ENCODE measurements at regions not wholly inside any gene's neighbourhood (a gene's known extent, or its start where the extent isn't known, plus 50 kb on each side); places are given as distances from the start of the nearest gene placed in this dataset.

DNA sequence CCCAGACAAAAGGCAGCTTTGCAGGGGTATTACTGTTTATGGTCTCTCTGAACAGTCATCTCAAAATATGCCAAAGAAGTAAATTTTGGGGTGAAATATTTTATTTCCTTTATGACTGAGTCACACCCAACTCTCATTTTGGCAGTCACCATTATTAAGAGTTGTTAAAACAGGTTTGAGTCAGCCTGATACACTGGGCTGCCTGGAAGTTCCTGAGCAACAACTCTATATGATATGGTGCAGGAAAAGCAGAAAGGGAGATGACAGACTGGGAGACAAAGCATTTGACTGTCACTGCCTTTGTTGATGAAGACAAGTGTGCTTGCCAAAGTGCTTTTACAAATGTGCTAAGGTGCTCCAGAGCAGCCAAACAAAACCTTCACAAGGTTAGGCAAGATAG lies 1263.5 kb downstream of the PCDH7 start:
- DNase-seq = no peak
- Mint-ChIP-seq H3K4me1 (no peaks in the 10 kb centered on the region), H3K36me3 (ENCODE audit: low read depth) (no peaks in the 10 kb centered on the region), H3K4me3 (no peak overlapping the region), H3K27me3 (no peaks in the 10 kb centered on the region), H3K27ac (no peak overlapping the region)
- H3K9me3 ChIP-seq (ENCODE audit: control insufficient read depth, low read length, poor library complexity, severe bottlenecking) = no peaks in the 10 kb centered on the region
- no peak for ATAC-seq

DNA sequence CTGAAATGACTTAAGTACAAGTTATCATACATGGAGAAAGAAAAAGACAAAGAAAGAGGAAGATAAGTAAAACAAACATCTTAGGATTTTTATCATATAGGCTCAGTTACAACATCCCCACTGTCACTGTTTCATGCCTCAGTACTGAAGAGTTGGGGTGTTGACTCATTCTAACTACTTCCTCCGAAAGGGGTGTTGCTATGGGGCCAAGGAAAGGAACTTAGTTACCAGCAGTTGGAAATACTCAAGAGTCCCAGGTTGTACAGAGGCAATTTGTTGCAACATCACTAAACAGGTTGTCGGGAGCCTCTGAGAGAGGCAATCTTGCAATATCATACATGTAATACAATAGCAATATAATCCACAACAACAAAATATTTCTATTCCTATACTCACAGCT lies 1264.7 kb downstream of the PCDH7 start:
- DNase-seq (no peak), ATAC-seq (no peak)
- Mint-ChIP-seq H3K4me3 (no peak overlapping the region), H3K27ac (no peak overlapping the region), H3K36me3 (ENCODE audit: low read depth) (no peaks in the 10 kb centered on the region), H3K4me1 (no peaks in the 10 kb centered on the region), H3K27me3 (no peaks in the 10 kb centered on the region)
- peaks cover 4% of the 10 kb centered on the region for H3K9me3 ChIP-seq (ENCODE audit: control insufficient read depth, low read length, poor library complexity, severe bottlenecking)

DNA sequence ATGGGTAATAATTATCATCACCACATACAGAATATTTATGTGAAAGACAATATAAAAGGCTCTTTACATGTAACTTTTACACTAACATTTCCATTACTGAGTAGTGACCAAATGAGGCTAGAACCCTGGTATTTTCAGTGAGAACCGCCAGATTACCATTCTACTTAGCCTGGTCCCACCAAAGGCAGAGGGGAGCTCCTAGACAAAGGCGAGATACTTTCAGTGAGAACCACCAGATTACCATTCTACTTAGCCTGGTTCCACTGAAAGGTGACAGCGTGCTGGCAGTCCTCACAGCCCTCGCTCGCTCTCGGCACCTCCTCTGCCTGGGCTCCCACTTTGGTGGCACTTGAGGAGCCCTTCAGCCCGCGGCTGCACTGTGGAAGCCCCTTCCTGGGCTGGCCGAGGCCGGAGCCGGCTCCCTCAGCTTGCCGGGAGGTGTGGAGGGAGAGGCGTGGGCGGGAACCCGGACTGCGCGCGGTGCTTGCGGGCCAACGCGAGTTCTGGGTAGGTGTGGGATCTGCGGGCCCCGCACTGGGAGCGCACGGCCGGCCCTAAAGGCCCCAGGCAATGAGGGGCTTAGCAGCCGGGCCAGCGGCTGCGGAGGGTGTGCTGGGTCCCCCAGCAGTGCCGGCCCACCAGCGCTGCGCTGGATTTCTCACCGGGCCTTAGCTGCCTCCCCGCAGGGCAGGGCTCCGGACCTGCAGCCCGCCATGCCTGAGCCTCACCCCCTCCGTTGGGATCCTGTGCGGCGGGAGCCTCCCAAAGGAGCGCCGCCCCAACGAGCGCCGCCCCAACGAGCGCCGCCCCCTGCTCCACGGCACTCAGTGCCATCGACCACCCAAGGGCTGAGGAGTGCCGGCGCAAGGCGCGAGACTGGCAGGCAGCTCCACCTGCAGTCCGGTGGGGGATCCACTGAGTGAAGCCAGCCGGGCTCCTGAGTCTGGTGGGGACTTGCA lies 1276.1 kb downstream of the PCDH7 start:
- no peaks in the 10 kb centered on the region for H3K9me3 ChIP-seq (ENCODE audit: control insufficient read depth, low read length, poor library complexity, severe bottlenecking)
- H3K27ac Mint-ChIP-seq = no peak overlapping the region
- ATAC-seq (no peak), DNase-seq (no peak)
- no peak overlapping the region for H3K4me3 Mint-ChIP-seq
- H3K36me3 Mint-ChIP-seq (ENCODE audit: low read depth) = no peaks in the 10 kb centered on the region
- no peaks in the 10 kb centered on the region for H3K4me1 Mint-ChIP-seq
- no peaks in the 10 kb centered on the region for H3K27me3 Mint-ChIP-seq

DNA sequence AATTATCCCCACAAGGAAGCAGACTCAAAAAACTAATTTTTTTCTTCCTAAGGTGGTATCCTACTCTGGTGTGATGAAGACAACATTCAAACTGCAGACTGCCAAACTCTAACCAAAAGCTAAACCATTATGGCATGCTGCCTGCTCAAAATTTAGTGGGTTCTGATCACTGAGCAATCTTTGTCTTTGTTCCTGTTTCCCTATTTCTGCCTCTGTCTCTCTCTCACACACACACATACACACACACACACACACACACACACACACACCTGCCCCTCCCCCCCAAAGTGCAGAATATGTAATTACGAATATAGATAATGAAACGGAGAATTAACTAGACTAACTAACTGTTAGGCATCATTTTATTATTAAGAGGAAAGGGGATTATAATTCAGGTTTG lies 1278.6 kb downstream of the PCDH7 start:
- no peaks in the 10 kb centered on the region for H3K36me3 Mint-ChIP-seq (ENCODE audit: low read depth)
- H3K9me3 ChIP-seq (ENCODE audit: control insufficient read depth, low read length, poor library complexity, severe bottlenecking) = no peaks in the 10 kb centered on the region
- H3K4me3 Mint-ChIP-seq = no peak overlapping the region
- no peaks in the 10 kb centered on the region for H3K4me1 Mint-ChIP-seq
- H3K27me3 Mint-ChIP-seq = no peaks in the 10 kb centered on the region
- ATAC-seq (no peak), DNase-seq (no peak)
- no peak overlapping the region for H3K27ac Mint-ChIP-seq

DNA sequence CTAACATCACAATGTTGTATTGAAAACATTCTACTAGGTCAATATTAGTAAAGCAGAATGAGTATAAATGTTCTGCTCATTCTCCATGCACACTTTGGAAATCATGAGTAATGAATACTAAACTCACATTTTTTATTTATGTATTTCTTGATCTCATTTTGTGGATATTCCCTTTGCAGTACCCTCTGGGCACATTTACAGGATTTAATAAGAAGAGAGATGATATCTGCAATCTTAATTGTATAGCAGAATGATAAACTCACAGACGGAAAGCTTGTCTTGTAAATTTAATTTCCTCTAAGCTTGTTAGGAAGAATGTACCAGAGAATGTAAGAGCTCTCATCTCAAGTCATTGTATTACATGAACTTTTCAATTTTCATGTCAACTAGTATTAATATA lies 1279.7 kb downstream of the PCDH7 start:
- Mint-ChIP-seq H3K4me3 (no peak overlapping the region), H3K27ac (no peak overlapping the region), H3K27me3 (no peaks in the 10 kb centered on the region), H3K4me1 (no peaks in the 10 kb centered on the region), H3K36me3 (ENCODE audit: low read depth) (no peaks in the 10 kb centered on the region)
- ATAC-seq = no peak
- H3K9me3 ChIP-seq (ENCODE audit: control insufficient read depth, low read length, poor library complexity, severe bottlenecking) = no peaks in the 10 kb centered on the region
- DNase-seq = no peak

DNA sequence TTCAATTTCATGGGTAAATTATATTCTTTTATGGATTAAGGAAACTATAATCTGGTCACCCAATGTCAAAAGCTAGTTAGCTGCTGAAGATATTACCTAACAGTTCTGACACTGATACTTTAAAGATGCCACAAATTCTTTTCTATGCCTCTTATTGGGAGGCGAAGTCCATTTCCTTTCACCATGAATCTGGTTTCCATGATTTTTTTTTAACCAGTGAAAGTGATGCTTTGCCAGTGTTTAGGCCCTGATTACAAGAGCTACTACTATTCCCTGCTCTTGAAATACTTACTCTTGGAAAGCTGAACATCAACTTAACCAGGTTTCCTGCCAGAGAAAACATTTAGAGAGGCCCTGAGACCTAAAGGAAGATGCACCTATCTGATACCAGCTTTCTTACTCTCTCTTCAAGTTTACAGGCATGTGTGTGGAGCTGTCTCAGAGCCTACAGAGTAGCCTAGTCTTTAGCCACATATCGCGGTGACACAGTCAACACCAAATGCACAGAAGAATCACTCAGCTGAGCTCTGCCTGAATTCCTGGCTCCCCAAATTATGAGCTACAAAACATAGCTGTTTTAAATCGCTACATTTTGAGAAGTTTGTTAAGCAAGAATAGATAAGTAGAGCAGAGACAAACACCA lies 1280.8 kb downstream of the PCDH7 start:
- H3K9me3 ChIP-seq (ENCODE audit: control insufficient read depth, low read length, poor library complexity, severe bottlenecking) = no peaks in the 10 kb centered on the region
- Mint-ChIP-seq H3K27me3 (no peaks in the 10 kb centered on the region), H3K36me3 (ENCODE audit: low read depth) (no peaks in the 10 kb centered on the region), H3K4me3 (no peak overlapping the region), H3K27ac (no peak overlapping the region), H3K4me1 (no peaks in the 10 kb centered on the region)
- no peak for ATAC-seq
- DNase-seq = no peak

DNA sequence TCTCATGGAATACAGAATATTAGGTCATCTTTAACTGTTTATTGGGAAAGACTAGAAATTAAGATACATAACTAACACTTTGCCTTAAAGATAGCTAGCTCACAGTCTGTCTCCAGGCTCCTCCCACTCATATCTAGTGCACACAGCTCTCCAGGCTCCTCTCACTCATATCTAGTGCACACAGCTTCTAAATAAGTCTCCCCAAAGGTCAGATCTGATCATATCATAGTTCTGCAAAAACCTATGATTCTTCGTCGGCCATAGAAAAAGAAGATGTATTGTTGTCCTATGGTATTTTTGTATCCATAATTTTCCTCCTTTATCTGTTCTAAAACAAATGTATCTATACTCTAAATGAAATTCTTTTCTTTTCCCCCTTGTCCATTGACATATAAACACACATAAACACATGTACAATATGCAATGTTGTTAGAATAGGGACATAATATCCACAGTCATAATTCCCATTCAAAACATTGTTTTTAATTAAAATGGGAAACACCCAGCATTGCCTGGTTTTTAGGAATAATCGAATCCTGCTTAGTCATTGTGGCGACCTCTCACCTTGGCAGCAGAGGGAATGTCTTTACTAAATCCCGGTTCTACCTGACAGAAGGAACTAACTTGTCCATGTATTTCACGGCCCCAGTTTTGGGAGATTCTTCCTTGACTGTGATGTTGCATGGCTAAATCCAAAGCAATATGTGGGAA lies 1282.0 kb downstream of the PCDH7 start:
- H3K27ac Mint-ChIP-seq = no peak overlapping the region
- H3K27me3 Mint-ChIP-seq = no peaks in the 10 kb centered on the region
- DNase-seq (no peak), ATAC-seq (no peak)
- H3K9me3 ChIP-seq (ENCODE audit: control insufficient read depth, low read length, poor library complexity, severe bottlenecking) = no peaks in the 10 kb centered on the region
- H3K4me3 Mint-ChIP-seq = no peak overlapping the region
- no peaks in the 10 kb centered on the region for H3K4me1 Mint-ChIP-seq
- no peaks in the 10 kb centered on the region for H3K36me3 Mint-ChIP-seq (ENCODE audit: low read depth)

DNA sequence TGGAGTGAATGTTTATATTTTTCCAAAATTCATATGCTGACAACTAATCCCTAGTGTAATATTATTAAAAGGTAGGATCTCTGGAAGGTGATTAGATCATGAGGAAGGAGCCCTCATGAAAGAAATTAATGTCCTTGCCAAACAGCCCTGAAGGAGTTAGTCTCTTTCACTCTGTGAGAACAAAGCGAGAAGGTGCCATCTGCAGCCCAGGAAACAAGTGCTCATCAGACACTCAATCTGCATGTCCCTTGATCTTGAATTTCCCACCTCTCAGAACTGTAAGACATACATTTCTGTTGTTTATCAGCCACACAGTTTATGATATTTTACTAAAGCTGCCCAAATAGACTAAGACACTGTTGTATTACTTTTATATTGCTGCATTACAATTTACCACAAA lies 1283.4 kb downstream of the PCDH7 start:
- H3K4me1 Mint-ChIP-seq = no peaks in the 10 kb centered on the region
- no peaks in the 10 kb centered on the region for H3K27me3 Mint-ChIP-seq
- H3K27ac Mint-ChIP-seq = no peak overlapping the region
- no peak for DNase-seq
- no peaks in the 10 kb centered on the region for H3K36me3 Mint-ChIP-seq (ENCODE audit: low read depth)
- H3K4me3 Mint-ChIP-seq = no peak overlapping the region
- no peak for ATAC-seq
- no peaks in the 10 kb centered on the region for H3K9me3 ChIP-seq (ENCODE audit: control insufficient read depth, low read length, poor library complexity, severe bottlenecking)

DNA sequence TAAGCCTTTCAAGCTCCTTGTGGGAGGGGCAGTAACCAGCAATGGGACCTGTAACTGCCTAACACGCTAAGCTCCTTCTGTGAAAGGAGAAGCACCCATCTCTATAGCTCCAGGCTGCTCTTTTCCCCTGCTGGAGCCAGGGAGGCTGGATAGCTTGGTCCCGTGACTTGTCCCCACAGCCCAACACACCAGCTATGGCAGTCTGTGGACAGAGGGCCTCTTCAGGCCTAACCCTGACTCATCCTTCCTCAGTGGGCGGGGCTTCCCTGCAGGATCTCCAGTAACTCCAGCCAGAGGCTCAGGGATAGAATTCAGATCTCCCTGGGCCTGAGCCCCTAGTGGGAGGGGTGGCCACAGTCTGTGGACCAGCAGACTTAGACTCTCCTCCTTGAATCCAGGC lies 1290.1 kb downstream of the PCDH7 start:
- H3K4me3 Mint-ChIP-seq = no peak overlapping the region
- H3K27ac Mint-ChIP-seq = no peak overlapping the region
- H3K4me1 Mint-ChIP-seq = no peaks in the 10 kb centered on the region
- no peaks in the 10 kb centered on the region for H3K9me3 ChIP-seq (ENCODE audit: control insufficient read depth, low read length, poor library complexity, severe bottlenecking)
- DNase-seq = no peak
- no peaks in the 10 kb centered on the region for H3K36me3 Mint-ChIP-seq (ENCODE audit: low read depth)
- no peaks in the 10 kb centered on the region for H3K27me3 Mint-ChIP-seq
- ATAC-seq = no peak

DNA sequence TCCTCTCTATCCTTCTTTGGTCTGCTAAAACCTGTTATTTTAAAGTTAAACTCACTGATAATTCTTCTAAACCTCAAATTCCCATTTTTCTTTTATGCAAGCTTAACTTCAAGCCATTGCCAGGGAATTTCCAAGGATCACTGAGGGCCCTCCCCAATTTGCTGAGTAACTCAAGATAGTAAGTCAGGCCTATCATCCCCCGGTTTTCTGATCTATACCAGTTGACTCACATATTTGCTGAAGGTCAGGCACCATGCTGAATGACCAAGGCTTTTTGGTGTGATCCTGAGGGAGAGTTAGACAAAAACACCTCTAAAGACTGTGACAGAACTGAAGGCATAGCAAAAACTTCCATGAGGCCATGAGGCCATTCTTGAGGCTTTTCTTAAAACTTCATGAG lies 1301.9 kb downstream of the PCDH7 start:
- H3K27ac Mint-ChIP-seq = no peak overlapping the region
- DNase-seq = no peak
- H3K4me3 Mint-ChIP-seq = no peak overlapping the region
- H3K4me1 Mint-ChIP-seq = no peaks in the 10 kb centered on the region
- no peaks in the 10 kb centered on the region for H3K27me3 Mint-ChIP-seq
- H3K36me3 Mint-ChIP-seq (ENCODE audit: low read depth) = no peaks in the 10 kb centered on the region
- ATAC-seq = no peak
- peaks cover 10% of the 10 kb centered on the region for H3K9me3 ChIP-seq (ENCODE audit: control insufficient read depth, low read length, poor library complexity, severe bottlenecking)

DNA sequence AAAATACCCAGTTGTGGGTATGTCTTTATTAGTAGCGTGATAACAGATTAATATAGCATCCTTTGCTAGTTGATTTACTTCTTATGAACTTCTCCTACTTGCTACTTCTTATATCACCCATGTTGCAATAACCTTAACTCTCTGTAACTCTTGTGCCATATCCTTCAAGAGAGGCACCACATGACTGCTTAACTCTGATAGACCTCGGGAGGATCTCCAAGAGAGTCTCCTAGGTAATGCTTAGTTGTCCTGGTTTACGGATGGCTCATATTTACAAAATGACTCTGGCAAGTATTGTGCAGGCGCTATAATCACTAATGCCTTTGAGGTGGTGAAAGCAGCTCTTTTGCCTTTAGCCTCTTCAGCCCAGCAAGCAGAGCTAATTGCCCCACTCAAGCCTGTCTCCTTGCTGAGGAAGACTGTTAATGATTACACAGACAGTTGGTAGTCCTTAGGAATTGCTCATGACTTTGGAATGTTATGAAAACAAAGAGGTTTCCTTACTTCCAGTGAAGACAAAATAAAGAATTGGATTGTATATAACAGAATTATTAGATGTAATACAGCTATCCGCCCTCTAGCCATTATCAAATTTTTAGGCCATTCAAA lies 1305.8 kb downstream of the PCDH7 start:
- DNase-seq = no peak
- Mint-ChIP-seq H3K27ac (no peak overlapping the region), H3K4me3 (no peak overlapping the region), H3K36me3 (ENCODE audit: low read depth) (no peaks in the 10 kb centered on the region), H3K27me3 (no peaks in the 10 kb centered on the region), H3K4me1 (no peaks in the 10 kb centered on the region)
- ATAC-seq = no peak
- H3K9me3 ChIP-seq (ENCODE audit: control insufficient read depth, low read length, poor library complexity, severe bottlenecking) = peaks cover 13% of the 10 kb centered on the region

DNA sequence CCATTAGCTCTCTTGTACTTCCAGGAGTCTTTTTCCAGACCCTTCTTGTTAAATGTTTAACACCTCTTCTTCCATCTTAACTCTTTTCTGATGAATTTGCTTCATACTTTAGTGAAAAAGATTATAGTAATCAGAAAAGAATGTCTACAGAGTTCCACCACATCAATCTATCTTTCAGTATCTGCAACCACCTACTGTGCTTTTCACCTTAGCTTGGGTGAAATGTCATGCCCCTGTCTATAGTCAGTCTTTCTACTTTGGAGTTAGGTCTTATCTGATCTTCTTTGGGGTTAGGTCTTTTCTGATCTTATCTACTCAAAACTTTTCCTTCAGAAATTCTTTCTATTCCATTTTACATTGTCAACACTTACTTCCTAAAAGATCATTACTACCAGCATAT lies 1310.2 kb downstream of the PCDH7 start:
- ATAC-seq = no peak
- Mint-ChIP-seq H3K36me3 (ENCODE audit: low read depth) (no peaks in the 10 kb centered on the region), H3K4me1 (no peaks in the 10 kb centered on the region), H3K27ac (no peak overlapping the region), H3K4me3 (no peak overlapping the region), H3K27me3 (no peaks in the 10 kb centered on the region)
- peaks cover 3% of the 10 kb centered on the region for H3K9me3 ChIP-seq (ENCODE audit: control insufficient read depth, low read length, poor library complexity, severe bottlenecking)
- no peak for DNase-seq

DNA sequence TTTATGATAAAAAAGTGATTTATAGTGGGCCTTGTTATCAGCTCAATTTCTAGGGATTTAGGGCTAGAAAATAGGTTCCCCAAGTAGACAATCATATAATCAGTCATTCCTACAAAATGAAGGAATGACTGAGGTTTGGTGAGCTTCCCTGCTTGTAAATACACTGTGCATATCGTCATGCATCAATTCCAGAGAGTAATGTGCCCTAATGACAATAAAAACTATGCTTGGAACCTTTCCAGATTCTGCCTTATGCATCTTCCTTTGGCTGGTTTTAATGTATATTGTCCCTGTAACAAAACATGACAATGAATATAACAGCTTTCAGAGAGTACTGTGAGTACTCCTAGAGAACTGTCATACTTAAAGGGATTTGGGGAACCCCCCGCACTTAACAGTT lies 1310.9 kb downstream of the PCDH7 start:
- no peak for ATAC-seq
- DNase-seq = no peak
- no peak overlapping the region for H3K4me3 Mint-ChIP-seq
- H3K27me3 Mint-ChIP-seq = no peaks in the 10 kb centered on the region
- H3K4me1 Mint-ChIP-seq = no peaks in the 10 kb centered on the region
- H3K27ac Mint-ChIP-seq = no peak overlapping the region
- H3K9me3 ChIP-seq (ENCODE audit: control insufficient read depth, low read length, poor library complexity, severe bottlenecking) = peaks cover 3% of the 10 kb centered on the region
- no peaks in the 10 kb centered on the region for H3K36me3 Mint-ChIP-seq (ENCODE audit: low read depth)

Measured in T-helper 17 cell (primary cell).